Muscle layer of colon (tissue), 2 donors: ENCODE measurements at regions not wholly inside any gene's neighbourhood (a gene's known extent, or its start where the extent isn't known, plus 50 kb on each side); places are given as distances from the start of the nearest gene placed in this dataset.
"Not testable (repeated sequence)": the region's sequence is repeated elsewhere in the genome, so short reads cannot be mapped to it uniquely, and the experiment has no call there.

Experiments used
- H3K27ac ChIP-seq: one replicate; pipeline ENCODE4 v1.7.0; 2013; ENCODE audit warnings: low read depth, mild to moderate bottlenecking, low read length, moderate library complexity
- H3K27me3 ChIP-seq, 2 donors: one replicate each; pipeline ENCODE4 v1.7.0; 2013; ENCODE audit warnings: low read length in 2 of 2, mild to moderate bottlenecking in 2 of 2; ENCODE audit not compliant: insufficient read depth in 2 of 2, control insufficient read depth in 1 of 2
- H3K36me3 ChIP-seq: one replicate; pipeline ENCODE4 v1.7.0; 2013; ENCODE audit warnings: mild to moderate bottlenecking, low read length; ENCODE audit not compliant: insufficient read depth
- H3K4me1 ChIP-seq: one replicate; pipeline ENCODE4 v1.7.0; 2013; ENCODE audit warnings: mild to moderate bottlenecking, low read length; ENCODE audit not compliant: insufficient read depth
- H3K4me3 ChIP-seq, 2 donors: one replicate each; pipeline ENCODE4 v1.7.0; 2013; ENCODE audit warnings: low read length in 2 of 2, low read depth in 1 of 2, mild to moderate bottlenecking in 1 of 2, moderate library complexity in 1 of 2
- H3K9ac ChIP-seq: one replicate; pipeline ENCODE4 v1.7.0; 2013; ENCODE audit warnings: low read length
- H3K9me3 ChIP-seq: one replicate; pipeline ENCODE4 v1.7.0; 2013; ENCODE audit warnings: mild to moderate bottlenecking, low read length
- donor health status: abdominal sarcoma.
- donor health status: Adenocarcinoma of cecum.

DNA sequence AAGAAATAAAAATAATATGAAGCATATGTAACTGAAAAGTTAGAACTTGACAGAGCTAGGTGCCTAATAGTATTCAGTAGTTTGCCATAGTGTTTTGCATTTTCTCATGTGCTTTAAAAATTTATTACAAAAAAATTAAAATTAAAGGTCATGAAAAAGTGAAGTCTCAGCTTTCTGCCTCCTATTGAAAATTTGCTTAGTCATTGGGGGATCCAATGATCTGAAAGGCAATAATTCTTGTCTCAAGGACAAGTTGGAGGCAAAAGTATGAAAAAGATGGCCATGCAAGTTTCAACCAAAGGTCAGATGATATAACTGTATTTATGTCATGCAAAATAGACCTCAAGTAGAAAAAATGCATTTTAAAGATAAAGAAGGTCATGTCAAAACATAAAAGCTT lies 140.7 kb downstream of the DUSP10 start:
- H3K4me3 ChIP-seq, result no peak overlapping the region
- H3K27me3 ChIP-seq, result no peaks in the 10 kb centered on the region
- H3K9ac ChIP-seq, result no peak overlapping the region
- H3K9me3 ChIP-seq, result no peaks in the 10 kb centered on the region
- no peak overlapping the region for H3K27ac ChIP-seq
- peaks cover 4% of the 10 kb centered on the region for H3K4me1 ChIP-seq
- H3K36me3 ChIP-seq, result no peaks in the 10 kb centered on the region

DNA sequence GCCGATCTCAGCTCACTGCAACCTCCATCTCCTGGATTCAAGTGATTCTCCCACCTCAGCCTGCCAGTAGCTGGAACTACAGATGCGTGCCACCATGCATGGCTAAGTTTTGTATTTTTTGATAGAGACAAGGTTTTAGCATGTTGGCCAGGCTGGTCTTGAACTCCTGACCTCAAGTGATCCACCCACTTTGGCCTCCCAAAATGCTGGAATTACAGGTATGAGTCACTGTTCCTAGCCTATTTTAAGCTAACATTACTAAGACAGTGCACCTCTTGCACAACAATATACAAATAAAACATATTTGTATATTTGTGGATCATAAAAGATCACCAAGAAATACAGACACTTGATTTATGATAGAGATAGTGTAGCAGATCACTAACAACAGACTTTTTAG lies 139.1 kb downstream of the DUSP10 start:
- H3K4me3 ChIP-seq, result no peak overlapping the region
- no peak overlapping the region for H3K9ac ChIP-seq
- peaks cover 11% of the 10 kb centered on the region for H3K4me1 ChIP-seq
- no peaks in the 10 kb centered on the region for H3K36me3 ChIP-seq
- H3K27me3 ChIP-seq, result no peaks in the 10 kb centered on the region
- H3K27ac ChIP-seq, result no peak overlapping the region
- H3K9me3 ChIP-seq, result no peaks in the 10 kb centered on the region

DNA sequence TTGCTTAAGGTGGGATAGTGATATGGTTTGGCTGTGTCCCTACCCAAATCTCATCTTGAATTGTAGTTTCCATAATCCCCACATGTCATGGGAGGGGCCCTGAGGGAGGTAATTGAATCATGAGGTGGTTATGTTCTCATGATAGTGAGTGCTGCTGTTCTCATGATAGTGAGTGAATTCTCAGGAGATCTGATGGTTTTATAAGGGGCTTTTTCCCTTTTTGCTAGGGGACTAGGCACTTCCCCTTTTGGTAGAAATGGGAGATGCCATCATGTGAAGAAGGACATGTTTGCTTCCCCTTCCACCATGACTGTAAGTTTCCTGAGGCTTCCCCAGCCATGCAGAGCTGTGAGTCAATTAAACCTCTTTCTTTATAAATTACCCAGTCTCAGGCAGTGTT lies 137.5 kb downstream of the DUSP10 start:
- not testable (repeated sequence) for H3K4me3 ChIP-seq, H3K9me3 ChIP-seq, H3K27me3 ChIP-seq, H3K27ac ChIP-seq, H3K9ac ChIP-seq, H3K36me3 ChIP-seq
- H3K4me1 ChIP-seq, result peaks cover 11% of the 10 kb centered on the region

DNA sequence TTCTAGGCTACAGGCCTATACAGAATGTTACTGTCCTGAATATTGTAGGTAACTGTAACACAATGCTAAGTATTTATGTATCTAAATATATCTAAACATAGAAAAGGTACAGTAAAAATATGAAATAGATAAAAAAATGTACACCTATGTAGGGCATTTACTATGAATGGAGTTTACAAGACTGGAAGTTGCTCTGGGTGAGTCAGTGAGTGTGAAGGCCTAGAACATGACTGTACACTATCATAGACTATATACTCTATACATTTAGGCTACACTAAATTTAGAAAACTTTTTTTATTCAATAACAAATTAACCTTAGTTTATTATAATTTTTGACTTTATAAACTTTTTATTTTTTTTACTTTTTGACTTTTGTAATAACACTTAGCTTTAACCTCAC lies 136.9 kb downstream of the DUSP10 start:
- peaks cover 11% of the 10 kb centered on the region for H3K4me1 ChIP-seq
- H3K9ac ChIP-seq, result no peak overlapping the region
- H3K36me3 ChIP-seq, result no peaks in the 10 kb centered on the region
- H3K27me3 ChIP-seq, result no peaks in the 10 kb centered on the region
- H3K27ac ChIP-seq, result no peak overlapping the region
- no peaks in the 10 kb centered on the region for H3K9me3 ChIP-seq
- H3K4me3 ChIP-seq, result no peak overlapping the region

DNA sequence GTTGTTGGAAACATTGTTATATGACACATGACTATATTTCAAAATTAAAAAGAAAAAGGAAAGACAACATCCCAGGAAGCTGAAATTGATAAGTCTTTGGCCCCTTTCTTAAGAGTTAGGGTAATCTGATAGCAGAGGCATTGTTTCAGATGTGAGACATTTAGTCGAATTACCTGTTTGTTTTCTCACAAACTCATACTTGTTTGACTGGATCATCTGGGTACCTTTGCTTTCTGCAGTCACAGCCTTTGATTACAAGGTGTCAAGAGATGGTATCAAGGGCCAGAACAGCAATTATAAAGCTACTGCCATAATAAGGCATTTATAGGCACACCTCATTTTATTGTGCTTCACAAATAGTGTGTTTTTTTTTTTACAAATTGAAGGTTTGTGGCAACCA lies 136.3 kb downstream of the DUSP10 start:
- H3K9me3 ChIP-seq, result no peaks in the 10 kb centered on the region

DNA sequence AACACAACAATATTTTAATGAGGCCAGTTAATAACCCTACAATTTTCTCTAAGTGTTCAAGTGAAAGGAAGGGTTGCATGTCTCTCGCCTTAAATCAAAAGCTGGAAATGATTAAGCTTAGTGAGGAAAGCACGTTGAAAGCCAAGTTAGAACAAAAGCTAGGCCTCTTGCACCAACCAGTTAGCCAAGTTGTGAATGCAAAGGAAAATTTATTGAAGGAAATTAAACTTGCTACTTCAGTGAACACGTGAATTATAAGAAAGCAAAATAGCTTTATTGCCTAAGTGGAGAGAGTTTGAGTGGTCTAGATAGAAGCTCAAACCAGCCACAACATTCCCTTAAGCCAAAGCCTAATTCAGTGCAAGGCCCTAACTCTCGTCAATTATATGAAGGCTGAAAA lies 135.6 kb downstream of the DUSP10 start:
- Histone ChIP-seq H3K27ac (no peak overlapping the region), H3K4me3 (no peak overlapping the region), H3K9ac (no peak overlapping the region), H3K9me3 (no peaks in the 10 kb centered on the region), H3K36me3 (no peaks in the 10 kb centered on the region), H3K4me1 (peaks cover 11% of the 10 kb centered on the region), H3K27me3 (no peaks in the 10 kb centered on the region)

More for the DNA sequence above, 136.3 kb downstream of the DUSP10 start:
- Histone ChIP-seq H3K4me1 (peaks cover 11% of the 10 kb centered on the region), H3K27me3 (no peaks in the 10 kb centered on the region), H3K36me3 (no peaks in the 10 kb centered on the region), H3K4me3 (no peak overlapping the region), H3K27ac (no peak overlapping the region), H3K9ac (no peak overlapping the region)

DNA sequence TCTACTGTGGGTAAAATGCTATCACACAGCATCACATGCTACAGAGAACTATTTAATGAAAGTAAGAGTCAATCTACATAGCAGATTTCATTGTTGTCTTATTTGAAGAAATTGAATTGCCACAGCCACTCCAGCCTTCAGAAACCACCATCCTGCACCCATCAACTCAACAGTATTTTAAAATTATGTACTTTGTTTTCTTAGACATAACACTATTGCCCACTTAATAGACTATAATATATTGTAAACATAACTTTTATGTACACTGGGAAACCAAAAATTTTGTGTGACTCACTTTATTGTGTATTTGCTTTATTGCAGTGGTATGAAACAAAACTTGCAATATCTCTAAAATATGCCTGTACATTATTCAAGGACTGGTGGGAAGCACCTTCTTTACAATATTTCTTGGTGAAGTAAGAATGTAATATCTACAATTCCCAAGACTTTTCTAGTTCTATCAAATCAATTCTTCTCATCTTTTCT lies 133.0 kb downstream of the DUSP10 start:
- H3K4me1 ChIP-seq, result peaks cover 27% of the 10 kb centered on the region
- H3K9ac ChIP-seq, result no peak overlapping the region
- H3K27ac ChIP-seq, result no peak overlapping the region
- H3K27me3 ChIP-seq, result no peaks in the 10 kb centered on the region
- H3K36me3 ChIP-seq, result no peaks in the 10 kb centered on the region
- H3K4me3 ChIP-seq, result no peak overlapping the region
- H3K9me3 ChIP-seq, result no peaks in the 10 kb centered on the region

DNA sequence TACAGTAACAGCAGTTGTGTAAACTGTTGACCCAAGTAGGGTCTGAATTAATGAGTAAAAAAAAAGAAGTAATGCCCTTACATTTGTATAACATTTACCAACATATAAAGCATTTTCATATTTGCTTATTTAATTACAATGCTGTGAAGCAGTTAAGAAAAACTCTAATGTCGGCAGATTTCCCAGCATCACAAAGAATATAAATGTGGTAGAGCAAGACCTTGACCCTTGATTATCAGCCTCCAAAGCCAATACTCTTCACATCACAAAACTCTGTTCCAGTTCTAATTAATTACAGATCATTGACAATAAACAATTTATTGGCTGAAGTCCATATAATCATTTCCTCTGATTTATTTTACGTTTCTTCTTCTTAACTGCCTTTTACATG lies 130.2 kb downstream of the DUSP10 start:
- Histone ChIP-seq H3K36me3 (no peaks in the 10 kb centered on the region), H3K4me1 (peaks cover 18% of the 10 kb centered on the region), H3K27me3 (no peaks in the 10 kb centered on the region)

DNA sequence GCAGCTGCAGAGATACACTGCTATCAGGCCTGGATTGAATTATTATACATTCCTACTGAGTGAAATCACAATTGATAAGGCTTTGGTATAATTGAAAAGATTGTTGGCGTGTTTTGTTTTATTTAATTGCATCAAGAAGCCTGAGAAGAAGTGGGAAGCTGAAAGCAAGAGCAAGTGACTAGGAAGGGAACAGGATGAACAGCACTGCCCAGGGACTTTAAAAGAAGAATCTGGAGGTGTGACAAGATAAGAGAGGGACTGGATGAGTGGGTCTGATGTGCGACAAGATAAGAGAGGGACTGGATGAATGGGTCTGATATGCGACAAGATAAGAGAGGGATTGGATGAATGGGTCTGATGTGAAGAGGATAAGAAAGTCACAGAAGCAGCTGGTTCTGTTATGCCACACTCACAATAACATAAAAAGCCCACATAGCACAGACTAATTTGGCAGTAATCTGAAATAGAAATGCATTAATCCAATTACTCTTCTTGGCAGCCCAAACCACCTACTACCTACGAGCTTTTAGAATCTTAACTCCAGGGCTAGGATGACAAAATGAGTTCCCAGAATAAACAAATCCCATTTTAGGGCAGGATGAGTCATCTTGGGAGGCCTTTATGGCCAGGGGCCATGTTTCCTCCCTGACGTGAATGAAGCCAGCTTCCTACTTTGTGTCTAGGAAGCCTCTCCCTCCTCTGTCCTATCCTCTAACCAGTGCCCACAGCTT lies 129.7 kb downstream of the DUSP10 start:
- Histone ChIP-seq H3K36me3 (no peaks in the 10 kb centered on the region), H3K27me3 (no peaks in the 10 kb centered on the region), H3K4me1 (peaks cover 16% of the 10 kb centered on the region), H3K9ac (no peak overlapping the region), H3K9me3 (no peaks in the 10 kb centered on the region), H3K4me3 (no peak overlapping the region), H3K27ac (no peak overlapping the region)

More for the DNA sequence above, 130.2 kb downstream of the DUSP10 start:
- no peak overlapping the region for H3K27ac ChIP-seq
- H3K9me3 ChIP-seq, result no peaks in the 10 kb centered on the region
- H3K4me3 ChIP-seq, result no peak overlapping the region
- H3K9ac ChIP-seq, result no peak overlapping the region

DNA sequence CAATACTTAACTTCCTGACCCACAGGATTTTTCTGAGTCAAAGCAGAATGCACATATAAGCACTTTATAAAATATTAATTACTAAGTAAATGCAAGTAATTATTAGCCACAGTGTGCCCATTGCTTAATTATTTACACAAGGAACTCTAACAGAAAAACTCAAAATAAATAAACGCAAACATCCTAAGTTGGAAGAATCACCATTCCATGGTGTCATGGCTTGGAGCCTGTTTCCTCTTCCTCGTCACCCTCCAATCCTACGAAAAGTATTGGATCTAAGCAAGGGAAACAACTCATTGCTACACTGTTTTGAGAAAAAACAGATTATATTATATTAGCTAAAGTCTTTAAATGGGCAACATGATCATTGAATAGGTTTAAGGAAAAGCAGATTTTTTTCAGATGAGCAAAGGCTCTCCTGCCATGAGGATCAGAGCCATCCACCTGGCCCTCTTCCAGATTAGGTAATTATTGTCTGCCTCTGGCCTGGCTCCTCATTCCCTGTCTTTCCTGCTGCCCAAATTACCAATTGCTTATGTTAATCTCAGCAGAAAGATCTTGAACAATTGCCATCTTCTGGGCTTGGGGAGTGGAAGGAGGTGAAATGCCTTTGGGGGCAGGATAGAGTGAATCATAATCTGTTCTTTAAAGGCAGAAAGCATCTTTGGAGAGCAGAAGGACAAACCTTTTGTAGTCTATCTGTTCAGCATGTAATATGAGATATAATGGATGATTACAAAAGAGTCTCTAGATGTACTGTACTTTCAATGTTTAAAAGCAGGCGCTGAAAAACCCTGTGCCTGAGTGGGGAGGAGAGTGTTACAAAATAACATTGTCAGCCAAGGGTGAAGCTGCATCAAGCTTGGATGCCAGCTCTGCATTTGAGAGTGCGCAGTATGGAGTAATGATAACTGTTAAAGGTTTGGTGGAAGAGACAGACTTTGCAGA lies 121.2 kb downstream of the DUSP10 start:
- peaks cover 5% of the 10 kb centered on the region for H3K4me1 ChIP-seq
- no peak overlapping the region for H3K27ac ChIP-seq
- H3K4me3 ChIP-seq, result no peak overlapping the region
- H3K36me3 ChIP-seq, result no peaks in the 10 kb centered on the region
- H3K9me3 ChIP-seq, result no peaks in the 10 kb centered on the region
- no peak overlapping the region for H3K9ac ChIP-seq
- H3K27me3 ChIP-seq, result no peaks in the 10 kb centered on the region

DNA sequence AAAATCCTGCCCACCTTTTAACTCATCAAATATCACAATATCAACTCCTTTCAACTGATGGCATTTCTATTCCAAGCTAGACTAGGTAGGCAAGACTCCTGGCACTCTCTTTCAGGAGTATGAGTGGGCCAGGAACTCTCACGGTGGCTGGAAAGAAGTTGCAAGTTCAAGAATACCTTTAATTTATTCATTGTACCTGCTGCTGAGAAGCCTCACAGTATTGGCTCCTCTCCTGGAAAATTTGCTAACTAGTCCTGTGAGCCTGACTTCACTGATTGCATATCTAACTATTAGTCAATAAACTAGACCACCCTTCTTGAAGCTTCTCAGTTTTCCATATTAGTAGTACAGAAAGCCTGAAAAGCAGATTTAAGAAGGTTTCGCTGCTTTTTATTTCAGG lies 120.2 kb downstream of the DUSP10 start:
- Histone ChIP-seq H3K4me1 (peaks cover 5% of the 10 kb centered on the region), H3K27me3 (no peaks in the 10 kb centered on the region), H3K9me3 (no peaks in the 10 kb centered on the region), H3K27ac (no peak overlapping the region), H3K36me3 (no peaks in the 10 kb centered on the region), H3K4me3 (no peak overlapping the region), H3K9ac (no peak overlapping the region)
